MCF 10A (cell line): ENCODE measurements at regions not wholly inside any gene's neighbourhood (a gene's known extent, or its start where the extent isn't known, plus 50 kb on each side); places are given as distances from the start of the nearest gene placed in this dataset.

Experiments
- BruUV-seq: library from RNA; stranded (reverse); fragments of 400-500 nt; replicated peaks from 2 replicates; lab custom pipeline; 2021; lab: Mats Ljungman, UMichigan
- CTCF ChIA-PET: fragments of 300-600 bp; sonication (Branson Sonifier 250); formaldehyde crosslinking; extraction: SDS; loops from one replicate; lab custom pipeline; 2021; ENCODE audit warnings: antibody characterized with exemption, inconsistent platforms; lab: Yijun Ruan, JAX
- POLR2A ChIA-PET: fragments of 300-600, 350-650 bp; sonication (Branson Sonifier 250); formaldehyde crosslinking; extraction: SDS; loops from one replicate; lab custom pipeline; 2020; ENCODE audit warnings: antibody characterized with exemption, inconsistent platforms; lab: Yijun Ruan, JAX
- DNase-seq: peaks from one replicate; pipeline ENCODE4 v3.0.0-alpha.2; 2018; ENCODE audit not compliant: unreplicated experiment
- H3K27ac Mint-ChIP-seq: one replicate; pipeline ENCODE4 v1.8.0; 2022; ENCODE audit warnings: mild to moderate bottlenecking, low read depth, mixed read lengths; ENCODE audit not compliant: unreplicated experiment
- H3K27me3 Mint-ChIP-seq: one replicate; pipeline ENCODE4 v1.8.0; 2022; ENCODE audit warnings: mixed read lengths; ENCODE audit not compliant: insufficient read depth, unreplicated experiment
- H3K36me3 Mint-ChIP-seq: one replicate; pipeline ENCODE4 v1.8.0; 2022; ENCODE audit warnings: mild to moderate bottlenecking, moderate library complexity, mixed read lengths; ENCODE audit not compliant: insufficient read depth, unreplicated experiment
- H3K4me1 Mint-ChIP-seq: one replicate; pipeline ENCODE4 v1.8.0; 2022; ENCODE audit warnings: mixed read lengths; ENCODE audit not compliant: insufficient read depth, unreplicated experiment
- H3K4me3 Mint-ChIP-seq: one replicate; pipeline ENCODE4 v1.8.0; 2022; ENCODE audit warnings: mild to moderate bottlenecking, moderate library complexity, mixed read lengths; ENCODE audit not compliant: unreplicated experiment
- H3K9me3 Mint-ChIP-seq: one replicate; pipeline ENCODE4 v1.8.0; 2022; ENCODE audit warnings: mixed read lengths; ENCODE audit not compliant: unreplicated experiment
- CTCF ChIP-seq: fragments of 200-600 bp; IDR thresholded peaks from one replicate; pipeline ENCODE4 v1.8.0; 2022; ENCODE audit warnings: antibody characterized with exemption, mild to moderate bottlenecking; ENCODE audit not compliant: unreplicated experiment
- intact Hi-C: fragments of 100-400 bp; cut with micrococcal nuclease; formaldehyde crosslinking; loops from 2 replicates; pipeline ENCODE4 v1.14.1; 2022

- Mint-ChIP-seq H3K4me3 (no peak overlapping the region), H3K4me1 (peaks cover 34% of the 10 kb centered on the region), H3K27me3 (no peaks in the 10 kb centered on the region), H3K9me3 (peaks cover 8% of the 10 kb centered on the region), H3K36me3 (no peaks in the 10 kb centered on the region), H3K27ac (no peak overlapping the region)
- ChIA-PET POLR2A (interaction anchor here (0.6 to 6.1 kb wide), 6 partner anchors 13 to 404 kb away, joined by 3 to 49 read pairs (median 5); partner anchors contain the start of gene THBS1), CTCF (interaction anchor here (0.6 to 3.1 kb wide), 6 partner anchors 14 to 581 kb away, joined by 3 to 20 read pairs (median 4); partner anchors contain the start of gene THBS1)
- DNase-seq: no peak
- TF ChIP-seq CTCF: no peak
- intact Hi-C loops: no loop called here
- no TSS peak for BruUV-seq
These were observed 404.8 kb upstream of the THBS1 start for GRCh38 chr15:39176030-39176429.

GRCh38 chr15:39177561-39177960, 403.3 kb upstream of the THBS1 start:
- POLR2A ChIA-PET: interaction anchor here (1.0 to 6.1 kb wide), 10 partner anchors 8 to 464 kb away, joined by 3 to 49 read pairs (median 5); partner anchors contain the start of gene THBS1
- Mint-ChIP-seq H3K36me3 (no peaks in the 10 kb centered on the region), H3K4me3 (no peak overlapping the region), H3K9me3 (peaks cover 8% of the 10 kb centered on the region), H3K27ac (peak overlapping the region; percentile 71), H3K4me1 (peaks cover 42% of the 10 kb centered on the region), H3K27me3 (no peaks in the 10 kb centered on the region)
- BruUV-seq: no TSS peak
- intact Hi-C loops: no loop called here
- no peak for TF ChIP-seq CTCF
- CTCF ChIA-PET: interaction anchor here (0.8 to 4.7 kb wide), 7 partner anchors 10 to 407 kb away, joined by 3 to 35 read pairs (median 6); partner anchors contain the start of gene THBS1
- DNase-seq: peak; percentile 97

GRCh38 chr15:39180030-39180429, 400.8 kb upstream of the THBS1 start:
- DNase-seq: no peak
- no peak overlapping the region for H3K4me3 Mint-ChIP-seq
- intact Hi-C loops: no loop called here
- H3K36me3 Mint-ChIP-seq: no peaks in the 10 kb centered on the region
- ChIA-PET POLR2A (interaction anchor here (3.8 to 6.1 kb wide), 3 partner anchors 9 to 400 kb away, joined by 18 to 49 read pairs (median 37); partner anchors contain the start of gene THBS1), CTCF (interaction anchor here (0.9 to 4.7 kb wide), 5 partner anchors 8 to 415 kb away, joined by 3 to 35 read pairs (median 6); partner anchors contain the start of gene THBS1)
- no peak overlapping the region for H3K27ac Mint-ChIP-seq
- no peak for TF ChIP-seq CTCF
- H3K9me3 Mint-ChIP-seq: no peaks in the 10 kb centered on the region
- BruUV-seq: no TSS peak
- no peaks in the 10 kb centered on the region for H3K27me3 Mint-ChIP-seq
- H3K4me1 Mint-ChIP-seq: peaks cover 44% of the 10 kb centered on the region

GRCh38 chr15:39180483-39180933, 400.4 kb upstream of the THBS1 start:
- H3K27me3 Mint-ChIP-seq: no peaks in the 10 kb centered on the region
- H3K9me3 Mint-ChIP-seq: no peaks in the 10 kb centered on the region
- no peaks in the 10 kb centered on the region for H3K36me3 Mint-ChIP-seq
- no peak overlapping the region for H3K4me3 Mint-ChIP-seq
- no TSS peak for BruUV-seq
- no peak for DNase-seq
- H3K27ac Mint-ChIP-seq: peak overlapping the region; percentile 36
- CTCF ChIA-PET: interaction anchor here (0.7 to 4.7 kb wide), 5 partner anchors 8 to 414 kb away, joined by 3 to 35 read pairs (median 6); partner anchors contain the start of gene THBS1
- peaks cover 49% of the 10 kb centered on the region for H3K4me1 Mint-ChIP-seq
- POLR2A ChIA-PET: interaction anchor here (1.4 to 6.1 kb wide), 5 partner anchors 8 to 400 kb away, joined by 7 to 49 read pairs (median 18); partner anchors contain the start of gene THBS1
- intact Hi-C loops: no loop called here
- TF ChIP-seq CTCF: no peak
